22Rv1 (cell line): ENCODE measurements at regions not wholly inside any gene's neighbourhood (a gene's known extent, or its start where the extent isn't known, plus 50 kb on each side); places are given as distances from the start of the nearest gene placed in this dataset.
"Not testable (repeated sequence)": the region's sequence is repeated elsewhere in the genome, so short reads cannot be mapped to it uniquely, and the experiment has no call there.

Experiments used
- H3K27ac ChIP-seq: fragments of 450-650 bp; 2 replicates; pipeline ENCODE4 v1.5.1; 2017
- ZFX ChIP-seq: fragments of 450-650 bp; IDR thresholded peaks from 2 replicates; pipeline ENCODE4 v1.6.1; 2017; ENCODE audit warnings: antibody characterized with exemption, borderline replicate concordance
- TF ChIP-seq, protein P1 (sequence below): fragments of 450-650 bp; IDR thresholded peaks from 2 replicates; pipeline ENCODE4 v1.5.1; 2017; ENCODE audit warnings: mild to moderate bottlenecking

DNA sequence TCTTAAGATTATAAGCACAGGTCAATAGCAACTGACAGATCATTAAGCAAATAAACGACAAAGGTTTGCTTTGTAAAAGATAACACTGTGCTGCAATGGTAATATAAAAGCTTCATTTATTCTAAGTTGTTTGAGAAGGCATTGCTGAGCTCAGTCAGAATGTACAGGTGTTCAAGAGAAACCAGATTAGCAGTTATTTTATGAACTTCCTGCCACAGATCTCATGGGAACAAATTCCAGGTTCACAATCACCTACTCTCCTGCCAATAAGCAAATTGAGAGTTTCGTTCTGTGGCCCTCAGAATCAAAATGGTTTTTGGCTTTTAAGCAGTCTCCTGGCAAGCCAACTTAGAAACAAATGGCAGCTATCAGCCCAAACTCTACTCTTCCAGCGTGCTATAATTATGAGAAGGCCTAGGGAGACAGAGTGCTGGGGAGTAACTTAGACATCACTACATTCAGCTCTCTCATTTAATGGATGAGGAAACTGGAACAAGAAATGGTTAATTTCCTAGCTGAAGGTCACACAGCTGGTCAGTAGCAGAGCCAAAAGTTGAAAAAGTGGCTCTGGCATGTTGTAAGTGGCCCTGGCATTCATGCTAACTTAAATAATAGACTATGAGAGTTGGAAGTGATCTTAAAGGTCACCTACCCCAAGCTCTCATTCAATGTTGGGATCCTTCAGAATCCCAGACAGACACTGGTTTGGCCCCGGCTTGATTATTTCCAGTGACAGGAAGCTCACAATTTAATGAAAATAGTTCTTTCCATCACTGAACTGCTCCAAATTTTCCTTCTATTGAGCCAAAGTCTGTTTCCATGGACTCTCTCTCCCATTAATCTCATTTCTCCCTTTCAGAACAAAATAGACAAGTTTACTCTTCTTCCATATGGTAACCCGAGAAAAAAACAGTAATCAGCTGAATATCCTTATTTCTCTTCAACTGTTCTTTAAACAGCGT, 82.6 kb upstream of the EDEM3 start:
- TF ChIP-seq, protein P1, sequence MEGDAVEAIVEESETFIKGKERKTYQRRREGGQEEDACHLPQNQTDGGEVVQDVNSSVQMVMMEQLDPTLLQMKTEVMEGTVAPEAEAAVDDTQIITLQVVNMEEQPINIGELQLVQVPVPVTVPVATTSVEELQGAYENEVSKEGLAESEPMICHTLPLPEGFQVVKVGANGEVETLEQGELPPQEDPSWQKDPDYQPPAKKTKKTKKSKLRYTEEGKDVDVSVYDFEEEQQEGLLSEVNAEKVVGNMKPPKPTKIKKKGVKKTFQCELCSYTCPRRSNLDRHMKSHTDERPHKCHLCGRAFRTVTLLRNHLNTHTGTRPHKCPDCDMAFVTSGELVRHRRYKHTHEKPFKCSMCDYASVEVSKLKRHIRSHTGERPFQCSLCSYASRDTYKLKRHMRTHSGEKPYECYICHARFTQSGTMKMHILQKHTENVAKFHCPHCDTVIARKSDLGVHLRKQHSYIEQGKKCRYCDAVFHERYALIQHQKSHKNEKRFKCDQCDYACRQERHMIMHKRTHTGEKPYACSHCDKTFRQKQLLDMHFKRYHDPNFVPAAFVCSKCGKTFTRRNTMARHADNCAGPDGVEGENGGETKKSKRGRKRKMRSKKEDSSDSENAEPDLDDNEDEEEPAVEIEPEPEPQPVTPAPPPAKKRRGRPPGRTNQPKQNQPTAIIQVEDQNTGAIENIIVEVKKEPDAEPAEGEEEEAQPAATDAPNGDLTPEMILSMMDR: no peak
- TF ChIP-seq ZFX: no peak

DNA sequence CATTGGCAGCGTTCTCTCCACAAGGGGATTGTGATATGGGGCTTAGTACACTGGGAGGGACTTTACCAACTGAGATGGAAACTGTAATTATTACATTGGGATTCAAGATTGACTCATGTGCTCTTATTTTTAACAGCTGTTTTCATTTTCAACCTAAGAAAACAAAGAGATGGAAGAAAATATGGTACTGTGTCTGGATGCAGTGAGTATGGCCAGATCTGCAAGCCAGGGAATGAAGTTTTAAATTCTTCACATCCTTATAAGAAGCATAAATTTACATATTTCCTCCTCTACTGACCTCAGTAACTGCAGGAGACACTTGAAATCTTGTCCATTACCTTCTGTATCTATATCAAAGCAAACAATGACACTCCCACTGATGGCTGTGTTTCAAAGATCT, 81.5 kb upstream of the EDEM3 start:
- H3K27ac ChIP-seq: no peak overlapping the region
- TF ChIP-seq ZFX: no peak

More for the DNA sequence above, 82.6 kb upstream of the EDEM3 start:
- H3K27ac ChIP-seq: no peak overlapping the region

DNA sequence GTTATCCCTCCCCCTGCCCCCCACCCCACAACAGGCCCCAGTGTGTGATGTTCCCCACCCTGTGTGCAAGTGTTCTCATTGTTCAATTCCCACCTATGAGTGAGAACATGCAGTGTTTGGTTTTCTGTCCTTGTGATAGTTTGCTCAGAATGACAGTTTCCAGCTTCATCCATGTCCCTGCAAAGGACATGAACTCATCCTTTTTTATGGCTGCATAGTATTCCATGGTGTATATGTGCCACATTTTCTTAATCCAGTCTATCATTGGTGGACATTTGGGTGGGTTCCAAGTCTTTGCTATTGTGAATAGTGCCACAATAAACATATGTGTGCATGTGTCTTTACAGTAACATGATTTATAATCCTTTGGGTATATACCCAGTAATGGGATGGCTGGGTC, 79.3 kb upstream of the EDEM3 start:
- H3K27ac ChIP-seq: not testable (repeated sequence)

DNA sequence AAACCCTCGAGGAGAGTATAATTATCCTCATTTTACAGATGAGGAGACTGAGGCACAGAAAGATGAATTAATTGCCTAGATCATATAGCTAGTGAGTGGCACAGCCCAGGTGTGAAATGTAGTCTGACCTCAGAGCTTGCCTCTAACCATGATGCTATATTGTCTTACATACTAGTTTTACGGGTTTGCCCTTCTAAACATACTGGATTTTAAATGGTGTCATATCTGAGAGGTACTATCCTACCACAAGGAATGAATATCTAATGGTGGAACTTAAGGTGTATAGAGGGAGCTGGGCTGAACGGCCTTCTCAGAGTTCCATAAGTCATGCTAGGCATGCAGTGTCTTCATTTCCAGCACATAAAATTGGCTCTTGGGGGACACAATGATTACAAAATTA, 77.9 kb upstream of the EDEM3 start:
- TF ChIP-seq, protein P1: no peak
- H3K27ac ChIP-seq: no peak overlapping the region

DNA sequence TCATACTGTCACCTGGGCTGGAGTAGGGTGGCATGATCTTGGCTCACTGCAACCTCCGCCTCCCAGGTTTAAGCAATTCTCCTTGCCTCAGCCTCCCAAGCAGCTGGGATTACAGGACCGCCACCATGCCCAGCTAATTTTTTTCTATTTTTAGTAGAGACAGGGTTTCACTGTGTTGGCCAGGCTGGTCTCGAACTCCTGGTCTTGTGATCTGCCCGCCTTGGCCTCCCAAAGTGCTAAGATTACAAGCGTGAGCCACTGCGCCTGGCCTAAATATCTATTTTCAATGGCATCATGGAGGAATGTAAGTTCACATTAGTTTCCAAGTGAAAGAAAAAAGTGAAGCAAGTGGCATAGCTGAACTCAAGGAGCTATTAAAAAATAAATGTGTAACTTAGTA, 74.8 kb upstream of the EDEM3 start:
- H3K27ac ChIP-seq: not testable (repeated sequence)

DNA sequence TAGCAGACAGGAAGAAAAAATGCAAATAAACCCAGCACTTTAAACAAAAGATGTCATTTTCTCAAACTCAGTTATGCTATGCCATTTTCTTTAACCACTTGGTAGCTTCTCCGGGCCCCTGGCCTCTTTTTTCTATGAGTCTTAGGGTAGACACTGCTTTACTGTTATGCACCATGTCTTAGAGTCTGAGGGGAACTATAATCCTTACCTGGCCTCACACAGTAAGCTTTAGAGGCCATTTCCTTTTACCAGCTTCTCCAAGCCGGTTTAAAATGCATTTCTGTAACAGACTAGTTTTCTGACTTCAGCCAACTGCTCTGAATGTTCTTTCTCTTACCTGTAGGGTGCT, 73.7 kb upstream of the EDEM3 start:
- TF ChIP-seq ZFX: no peak
- TF ChIP-seq, protein P1: no peak
- H3K27ac ChIP-seq: no peak overlapping the region

DNA sequence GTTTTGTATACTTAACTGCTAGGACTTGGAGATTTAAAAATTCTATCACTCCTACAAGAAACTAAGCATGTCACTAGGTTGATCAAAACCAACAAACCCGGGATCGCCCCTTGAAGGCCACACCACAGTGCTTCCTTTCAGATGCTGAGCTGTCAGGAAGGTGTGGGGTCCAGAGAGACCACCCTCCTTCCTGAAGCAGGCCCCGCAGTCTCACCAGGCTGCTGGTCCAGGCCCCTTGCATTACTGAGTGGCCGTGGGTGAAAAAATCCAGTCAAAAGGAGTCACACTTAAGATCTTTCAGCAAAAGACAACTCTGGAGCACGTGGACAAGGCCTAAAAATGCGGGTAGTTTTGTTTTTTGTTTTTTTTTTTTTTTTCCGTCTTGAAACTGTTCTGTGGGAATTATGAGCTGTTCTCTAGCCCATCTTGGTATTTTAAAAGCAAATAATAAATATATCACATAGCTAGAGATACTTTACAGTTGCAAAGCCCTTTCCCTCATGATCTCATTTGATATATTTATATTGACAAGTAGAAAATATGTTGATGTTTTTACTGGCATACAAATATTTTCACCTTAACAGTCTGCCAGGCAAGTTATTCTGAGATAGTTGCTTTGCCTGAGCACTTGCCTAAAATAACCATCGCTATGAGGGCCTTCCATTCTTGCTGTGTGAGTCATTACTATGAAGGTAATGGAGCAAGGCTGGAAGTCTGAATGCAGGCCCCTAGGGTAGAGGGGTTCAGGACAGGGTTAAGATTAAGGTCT, 73.1 kb upstream of the EDEM3 start:
- TF ChIP-seq, protein P1: no peak
- TF ChIP-seq ZFX: no peak
- H3K27ac ChIP-seq: no peak overlapping the region

DNA sequence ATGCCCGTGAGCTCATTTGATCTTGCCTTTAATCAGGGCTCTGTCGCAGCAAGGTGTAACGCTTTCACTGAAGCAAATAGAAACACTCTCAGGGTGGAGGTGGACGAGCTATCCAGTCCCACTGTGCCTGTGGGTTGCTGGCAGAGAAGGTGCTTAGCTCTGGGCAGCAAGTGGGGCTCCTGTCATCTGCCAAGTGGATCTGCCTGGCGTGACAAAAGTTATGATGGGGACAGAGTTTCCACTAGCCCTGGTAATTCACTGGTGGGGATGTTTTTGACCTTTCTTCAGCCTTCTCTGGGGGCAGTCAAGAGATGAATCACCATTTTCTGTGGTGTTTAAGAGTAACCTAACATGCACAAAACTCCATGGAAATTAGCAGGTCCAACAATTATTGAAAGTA, 71.3 kb upstream of the EDEM3 start:
- no peak overlapping the region for H3K27ac ChIP-seq
- TF ChIP-seq ZFX: no peak
- TF ChIP-seq, protein P1: no peak

DNA sequence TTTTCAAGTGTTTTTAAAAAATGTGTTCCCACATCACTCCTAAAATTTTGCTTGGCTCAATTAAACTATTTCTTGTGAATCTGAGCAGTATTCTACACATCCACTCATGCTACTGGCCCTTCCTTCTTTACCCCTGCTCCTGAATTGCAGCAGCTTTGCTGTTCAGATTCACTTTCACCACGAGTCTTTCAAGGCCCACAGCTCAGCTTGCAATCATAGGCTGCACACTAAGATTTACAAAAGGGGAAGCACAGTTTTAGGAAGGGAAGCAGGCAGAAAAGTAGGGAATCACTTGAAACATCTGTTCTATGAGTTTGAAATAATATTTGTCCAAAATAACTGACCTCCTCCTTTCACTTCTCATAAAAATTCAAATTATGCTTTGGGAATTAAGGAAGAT, 70.9 kb upstream of the EDEM3 start:
- TF ChIP-seq, protein P1: no peak
- TF ChIP-seq ZFX: no peak
- no peak overlapping the region for H3K27ac ChIP-seq
